DMS53 treated with DMSO at 0.1 percent for 48 hours (cell line): ENCODE measurements at regions not wholly inside any gene's neighbourhood (a gene's known extent, or its start where the extent isn't known, plus 50 kb on each side); places are given as distances from the start of the nearest gene placed in this dataset.
A peak's percentile ranks its signal among the peaks of the same experiment; 100 is the strongest.

Experiments
- DNase-seq: peaks from one replicate; lab custom pipeline; 2025; ENCODE audit not compliant: unreplicated experiment; lab: John Stamatoyannopoulos, UW

- no peak for DNase-seq
Observed at GRCh38 chr17:13230350-13231264, 212.8 kb upstream of the ELAC2 start.

DNA sequence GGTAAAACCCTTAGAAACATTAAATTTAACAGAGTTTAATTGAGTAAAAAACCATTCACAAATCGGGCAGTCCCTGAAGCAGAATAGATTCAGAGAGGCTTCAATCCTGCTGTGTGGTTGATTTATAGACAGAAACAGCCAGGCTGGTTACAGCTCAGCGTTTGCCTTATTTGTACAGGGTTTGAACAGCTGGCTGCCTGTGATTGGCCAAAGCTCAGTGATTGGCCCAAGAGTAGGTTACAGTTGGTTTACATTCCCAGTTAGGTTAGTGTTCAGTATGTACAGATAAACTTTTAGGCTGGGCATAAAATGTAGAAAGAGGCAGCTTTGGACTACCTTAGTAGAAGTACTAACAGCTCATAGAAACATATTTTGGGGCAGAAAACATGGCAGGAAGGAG, 210.4 kb upstream of the ELAC2 start:
- no peak for DNase-seq

DNA sequence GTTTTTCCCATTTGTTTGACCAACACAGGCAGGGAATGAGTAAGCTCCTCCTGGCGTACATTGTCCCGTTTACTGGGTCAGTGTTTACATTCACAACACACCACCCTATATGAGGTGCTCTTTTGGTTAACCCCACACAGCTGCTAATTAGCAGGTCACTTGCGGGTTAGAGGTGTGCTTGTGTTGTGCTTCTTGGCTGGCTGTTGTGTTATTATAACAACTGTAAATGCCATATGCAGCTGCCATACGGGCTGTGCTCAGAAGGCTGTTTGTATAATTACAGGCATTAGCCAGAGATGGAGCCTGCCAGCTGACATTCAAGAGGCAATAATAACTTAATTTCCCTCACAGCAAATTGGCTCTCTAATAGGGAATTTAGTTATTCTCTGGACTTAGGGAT, 205.1 kb upstream of the ELAC2 start:
- DNase-seq: no peak

- no peak for DNase-seq
Observed at GRCh38 chr17:13212860-13213259, 195.0 kb upstream of the ELAC2 start.

DNA sequence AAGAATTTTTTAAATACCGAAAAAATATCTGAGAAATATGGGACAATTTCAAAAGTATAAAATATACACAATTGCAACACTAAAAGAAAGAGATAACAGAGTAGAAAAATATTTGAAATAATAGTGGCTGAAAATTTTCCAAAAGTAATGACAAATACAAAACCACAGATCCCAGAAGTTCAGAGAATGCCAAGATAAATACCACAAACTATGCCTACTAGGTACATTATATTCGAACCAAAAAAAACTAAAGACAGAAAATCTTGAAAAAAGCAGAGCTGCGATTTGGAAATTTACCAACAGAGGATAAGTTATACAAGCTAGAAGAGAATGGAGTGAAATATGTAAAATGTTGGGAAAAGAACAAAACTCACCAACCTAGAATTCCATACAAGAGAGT, 191.3 kb upstream of the ELAC2 start:
- no peak for DNase-seq

DNA sequence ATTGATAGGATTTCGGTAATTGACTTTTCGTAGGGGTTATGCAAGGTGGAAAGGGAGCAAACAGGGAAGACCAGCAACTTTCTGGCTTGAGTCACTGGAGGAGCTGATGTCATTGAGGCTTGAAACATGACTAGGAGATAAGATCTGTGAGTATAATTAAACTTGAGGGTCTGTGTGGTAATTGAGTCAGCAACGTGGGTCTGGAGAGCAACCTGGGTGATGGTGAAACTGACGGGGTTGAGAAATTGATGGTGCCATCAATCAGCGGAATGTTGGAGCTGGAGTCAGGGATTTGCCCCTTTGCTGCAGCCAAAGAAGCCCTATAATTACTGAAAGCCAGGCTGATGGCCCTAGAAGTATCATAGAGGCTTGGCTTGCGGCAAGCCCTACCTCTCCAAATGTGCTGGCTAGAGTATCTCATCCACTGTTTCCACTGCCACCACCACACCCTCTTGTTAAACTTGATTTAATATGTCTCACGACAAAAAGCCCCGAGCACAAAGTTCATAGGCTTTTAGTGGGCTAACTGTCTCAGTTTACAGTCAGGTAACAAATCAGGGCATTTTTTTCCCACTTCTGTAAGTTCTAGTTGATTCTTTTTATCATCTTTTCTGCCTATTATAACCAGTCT, 186.9 kb upstream of the ELAC2 start:
- no peak for DNase-seq

- DNase-seq: no peak
Observed at GRCh38 chr17:13202835-13203234, 185.0 kb upstream of the ELAC2 start.

DNA sequence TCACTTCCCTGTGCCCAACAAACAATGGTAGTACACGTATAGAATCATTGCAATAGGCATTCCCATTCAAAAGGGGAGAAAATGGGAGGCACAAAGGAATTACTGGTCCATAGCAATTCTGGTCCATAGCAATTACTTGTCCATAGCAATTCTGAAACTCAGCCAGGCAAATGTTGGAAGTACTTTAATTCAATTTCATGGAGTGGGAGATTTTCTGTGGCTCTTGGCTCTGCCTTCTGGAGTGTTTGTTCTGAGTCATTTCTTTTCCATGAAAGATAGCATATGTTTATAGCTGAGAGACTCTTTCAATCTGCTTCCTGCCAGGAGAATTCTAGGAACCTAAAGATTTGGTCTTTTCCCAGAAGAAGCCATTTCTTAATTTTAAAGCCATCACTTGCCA, 182.8 kb upstream of the ELAC2 start:
- no peak for DNase-seq

DNA sequence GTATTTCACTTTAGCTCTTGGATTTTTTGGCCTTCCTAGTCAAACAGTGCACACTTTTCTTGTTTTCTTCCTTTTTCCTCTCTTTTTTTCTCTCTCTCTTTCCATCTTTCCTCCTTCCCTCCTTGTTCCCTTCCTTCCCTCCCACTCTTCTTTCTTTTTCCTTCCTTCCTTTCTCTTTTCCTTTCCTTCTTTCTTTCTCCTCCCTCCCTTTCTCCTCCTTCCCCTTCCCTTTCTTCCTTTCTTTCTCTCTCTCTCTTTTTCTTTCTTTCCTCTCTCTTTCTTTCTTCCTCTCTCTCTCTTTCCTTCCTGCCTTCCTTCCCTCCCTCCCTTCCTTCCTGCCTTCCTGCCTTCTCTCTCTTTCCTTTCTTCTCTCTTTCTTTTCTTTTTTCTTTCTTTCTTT, 181.6 kb upstream of the ELAC2 start:
- DNase-seq: no peak

DNA sequence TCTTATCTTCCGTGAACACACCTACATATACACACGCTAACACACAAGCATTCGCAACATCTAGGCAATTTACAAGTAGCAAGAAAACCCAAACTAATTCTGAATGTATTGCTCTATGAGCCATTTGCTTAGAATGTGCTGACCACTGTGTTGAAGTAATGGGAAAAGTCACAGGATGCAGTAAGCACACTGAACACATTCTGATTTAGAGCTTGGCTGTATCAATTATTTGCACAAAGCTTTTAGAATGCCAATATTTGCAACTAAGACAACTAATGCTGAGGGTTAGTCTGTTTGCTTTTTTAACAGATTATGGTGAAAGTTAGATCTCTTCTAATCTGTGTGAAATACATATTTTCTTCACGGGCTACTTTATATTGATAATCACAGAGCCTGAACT, 179.8 kb upstream of the ELAC2 start:
- DNase-seq: no peak

DNA sequence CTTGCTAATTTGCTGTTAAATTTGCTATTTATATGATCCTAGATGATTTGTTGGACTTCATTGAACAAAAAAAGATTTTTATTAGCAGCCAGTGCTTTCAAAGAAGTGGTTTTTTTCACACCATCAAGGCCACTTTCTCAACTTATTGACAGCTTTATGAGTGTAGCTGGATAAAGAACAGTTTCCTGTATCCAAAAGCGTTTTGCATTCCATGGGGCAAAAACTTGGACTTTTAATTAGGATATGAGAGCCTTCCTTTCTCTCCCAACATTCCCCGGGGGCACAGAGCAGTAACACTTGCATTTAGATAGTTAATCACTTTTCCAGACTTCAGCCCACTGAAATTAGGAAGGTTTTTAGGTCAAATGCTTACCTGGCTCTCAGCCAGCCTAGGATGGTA, 177.1 kb upstream of the ELAC2 start:
- DNase-seq: no peak

DNA sequence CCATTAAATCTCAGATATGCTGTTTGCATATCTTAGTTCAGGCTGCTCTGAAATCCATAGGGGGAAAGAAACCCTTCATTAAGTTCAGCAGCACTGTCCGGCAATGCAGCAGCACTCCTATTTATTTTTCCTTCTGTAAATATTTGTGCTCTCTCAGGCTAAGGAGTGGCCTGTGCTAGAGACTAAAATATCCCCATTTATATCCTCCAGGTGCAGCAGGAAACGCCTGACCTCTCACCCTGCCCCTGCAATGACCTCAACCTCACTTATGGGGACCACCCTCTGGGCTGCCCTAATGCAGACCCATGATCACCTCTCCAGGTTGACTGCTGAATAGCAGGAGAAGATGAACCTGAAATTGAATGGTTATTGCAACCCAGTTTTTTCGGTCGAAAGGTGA, 165.0 kb upstream of the ELAC2 start:
- DNase-seq: peak; percentile 26

DNA sequence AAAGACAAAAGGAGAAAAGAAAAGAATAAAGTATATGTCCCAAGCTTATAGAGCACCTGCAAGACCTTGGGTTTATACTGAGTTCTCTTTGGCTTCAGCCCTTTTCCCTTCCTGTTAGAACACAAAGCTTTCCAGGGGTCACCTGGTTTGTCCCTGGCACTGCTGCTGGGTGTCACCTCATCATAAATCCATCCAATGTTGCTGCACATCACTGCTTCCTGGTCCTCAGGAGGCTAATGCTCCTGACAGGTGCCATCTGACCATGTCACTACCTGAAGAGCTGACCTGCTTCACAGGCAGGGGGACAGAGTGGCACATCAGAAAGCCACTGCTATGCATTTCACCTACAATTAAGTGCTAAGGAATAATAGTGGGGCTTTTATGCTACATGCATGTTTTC, 164.6 kb upstream of the ELAC2 start:
- peak; percentile 14 for DNase-seq

DNA sequence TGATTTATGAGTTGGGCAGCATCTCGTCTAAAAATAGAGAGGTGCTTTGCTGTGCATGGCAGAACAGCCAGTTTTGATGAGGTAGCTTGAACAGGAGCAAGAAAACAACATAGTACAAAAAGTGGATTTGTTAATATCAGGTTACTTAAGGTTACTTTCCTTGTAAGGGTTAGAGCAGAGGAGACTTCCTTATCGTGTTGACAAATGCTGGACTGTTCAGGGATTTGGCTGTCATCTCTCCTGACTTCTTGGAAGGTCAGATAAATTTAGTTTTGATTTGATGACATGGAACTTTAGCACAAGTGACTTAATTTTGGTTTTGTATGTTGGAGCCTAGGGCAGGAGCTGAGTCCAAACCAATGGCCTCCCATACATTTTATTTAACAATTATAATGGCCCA, 163.9 kb upstream of the ELAC2 start:
- DNase-seq: no peak

DNA sequence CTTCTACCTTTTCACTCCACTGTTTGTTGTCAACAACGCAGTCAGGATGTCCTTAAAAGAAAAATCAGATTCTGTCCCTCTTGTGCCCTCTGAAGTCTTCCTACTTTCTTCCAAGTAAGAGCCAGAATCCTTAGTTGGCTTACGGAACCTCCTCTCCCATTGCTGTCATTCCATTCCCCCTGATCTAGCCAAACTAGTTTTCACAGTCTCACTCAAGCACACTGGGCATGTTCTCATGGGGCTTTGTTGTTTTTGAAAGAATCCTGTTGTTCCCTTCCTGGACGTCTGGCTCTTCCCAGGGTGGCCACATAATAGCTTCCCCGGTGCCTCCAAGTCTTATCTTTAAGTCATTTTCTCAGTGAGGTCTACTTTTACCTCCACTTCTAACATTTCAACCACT, 158.6 kb upstream of the ELAC2 start:
- no peak for DNase-seq

DNA sequence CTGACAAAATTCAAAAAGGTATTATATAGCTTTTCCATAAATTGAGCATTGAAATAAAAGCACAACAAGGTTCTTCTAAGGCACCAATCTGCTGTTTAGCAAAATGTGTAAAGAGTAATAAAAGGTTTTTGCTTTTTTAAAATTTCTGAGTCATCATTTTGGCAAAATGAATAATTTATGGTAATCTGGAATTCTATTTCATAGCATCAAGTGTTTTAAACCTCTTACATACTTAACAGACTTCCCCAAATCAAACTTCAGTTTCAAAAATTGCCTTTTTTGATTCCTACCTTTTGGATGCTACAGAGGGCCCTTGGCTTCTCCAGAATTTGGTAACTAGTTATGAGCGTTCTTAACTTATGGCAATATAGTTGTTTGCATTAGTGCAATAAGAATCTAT, 154.0 kb upstream of the ELAC2 start:
- DNase-seq: no peak

DNA sequence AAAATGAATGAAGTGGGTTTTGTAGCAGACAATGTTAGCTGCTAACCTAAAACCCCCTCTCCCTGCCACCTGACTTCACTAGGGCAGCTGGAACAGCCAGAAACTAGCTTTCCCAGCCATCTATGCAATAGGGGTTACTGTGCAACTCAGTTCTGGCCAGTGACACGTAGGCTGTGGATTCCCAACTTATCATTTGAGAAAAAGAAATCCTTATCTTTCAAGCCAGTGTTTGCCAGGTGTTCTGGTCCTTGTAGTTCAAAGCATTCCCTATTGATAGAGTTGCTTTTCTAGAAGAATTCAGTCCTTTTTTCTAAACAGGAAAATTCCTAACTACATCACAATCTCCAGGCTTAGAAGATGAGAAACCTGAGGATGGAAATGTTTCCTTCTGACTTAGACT, 144.5 kb upstream of the ELAC2 start:
- DNase-seq: no peak

GRCh38 chr17:13160790-13161189, 143.0 kb upstream of the ELAC2 start:
- DNase-seq: no peak

- no peak for DNase-seq
Observed at GRCh38 chr17:13160296-13160695, 142.5 kb upstream of the ELAC2 start.

DNA sequence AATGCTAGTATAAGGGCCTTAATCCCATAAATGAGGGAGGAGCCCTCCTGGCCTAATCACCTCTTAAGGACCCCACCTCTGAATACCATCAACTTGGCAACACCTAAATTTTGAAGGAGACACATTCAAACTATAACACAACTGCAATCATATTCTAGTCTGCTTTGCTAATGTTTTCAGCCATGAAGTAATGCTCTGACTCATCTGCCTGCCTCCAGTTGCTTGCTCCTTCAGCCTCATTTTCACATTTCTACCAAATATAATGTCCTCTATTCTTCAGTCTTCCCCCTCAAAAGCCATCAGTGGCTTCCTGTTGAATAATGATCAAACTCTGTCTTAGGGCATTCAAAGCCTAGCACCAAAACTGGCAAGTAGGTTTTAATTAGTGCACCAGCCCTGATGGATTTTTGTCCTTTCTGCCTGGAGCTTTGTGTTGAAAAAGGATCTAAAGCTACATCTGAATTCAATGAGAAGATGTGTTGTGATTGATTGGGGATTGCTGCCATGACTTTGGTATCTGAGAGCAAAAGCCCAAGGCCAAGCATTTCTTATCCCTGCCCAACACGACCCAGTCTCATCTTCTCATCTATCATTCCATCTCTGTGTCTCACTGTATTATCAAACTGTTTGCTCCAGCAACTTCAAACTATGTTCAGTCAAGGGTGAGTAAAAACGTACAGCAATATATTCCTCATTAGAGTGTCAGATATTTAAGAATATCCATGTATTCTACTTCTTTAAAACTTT, 140.8 kb upstream of the ELAC2 start:
- DNase-seq: no peak

DNA sequence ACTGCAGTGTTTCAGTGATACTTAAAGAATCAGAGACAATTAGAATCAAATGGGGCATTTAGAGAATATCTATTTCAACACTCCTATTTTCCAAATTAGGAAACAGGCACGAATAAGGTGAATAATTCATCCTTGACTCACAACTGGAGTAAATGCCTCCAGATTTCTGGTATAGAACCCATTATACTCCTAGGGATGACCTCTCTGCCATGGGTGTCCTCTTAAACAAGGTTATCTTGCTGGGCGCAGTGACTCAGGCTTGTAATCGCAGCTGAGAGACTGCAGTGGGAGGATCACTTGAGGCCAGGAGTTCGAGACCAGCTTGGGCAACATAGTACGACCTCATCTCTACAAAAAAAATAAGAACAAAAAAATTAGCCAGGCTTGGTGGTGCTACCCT, 139.8 kb upstream of the ELAC2 start:
- DNase-seq: no peak

DNA sequence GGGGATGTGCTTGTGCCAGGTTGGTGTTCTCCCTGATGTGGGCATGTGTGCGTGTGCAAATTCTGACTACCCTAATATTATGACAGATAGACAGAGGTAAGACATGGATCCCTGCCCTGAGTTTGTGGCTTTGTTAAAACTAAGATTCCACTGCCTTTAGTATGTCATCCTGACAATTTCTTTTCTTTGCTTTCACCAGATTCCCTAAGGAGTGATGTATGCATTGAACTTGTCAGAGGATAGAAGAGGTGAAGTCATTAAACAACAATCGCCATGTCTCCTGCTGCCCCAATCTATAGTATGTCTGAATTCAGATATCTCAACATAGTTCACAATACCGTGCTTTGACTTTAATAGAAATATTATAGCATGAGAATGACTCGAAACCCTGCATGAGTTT, 137.1 kb upstream of the ELAC2 start:
- DNase-seq: no peak
